ENCODE measurements at regions not wholly inside any gene's neighbourhood (a gene's known extent, or its start where the extent isn't known, plus 50 kb on each side); places are given as distances from the start of the nearest gene placed in this dataset.

DNA sequence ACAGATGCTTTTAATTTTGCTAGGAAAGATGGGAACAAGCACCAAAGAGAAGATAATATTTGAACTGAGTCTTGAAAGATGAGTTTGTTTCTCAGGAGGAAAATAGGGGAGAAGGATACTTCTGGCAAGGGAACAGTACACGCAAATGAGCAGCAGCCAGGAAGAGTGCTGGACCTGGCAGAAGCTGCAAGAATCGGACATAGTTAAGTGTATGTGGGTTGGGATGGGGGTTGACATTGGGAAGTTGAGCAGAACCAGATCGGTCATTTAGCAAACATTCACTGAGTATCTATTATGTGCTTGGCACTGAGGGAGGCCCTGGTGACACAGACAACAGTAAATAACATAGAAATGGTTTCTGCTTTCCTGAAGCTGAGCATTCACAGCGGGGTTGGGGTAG lies 198.8 kb downstream of the PLPP3 start:
- 93% methylated on average over 2 of the region's 4 CpGs for WGBS (ENCODE audit: insufficient coverage)
- no peak for DNase-seq
- H3K27ac ChIP-seq (ENCODE audit: low read depth in 1 of 2, low read length in 2 of 2) = no peak overlapping the region
- no peaks in the 10 kb centered on the region for H3K4me1 ChIP-seq (ENCODE audit: control insufficient read depth in 1 of 2, insufficient read depth in 2 of 2, low read length in 2 of 2)
- no peaks in the 10 kb centered on the region for H4K20me1 ChIP-seq (ENCODE audit: insufficient read depth, low read length)
- no peak overlapping the region for H2AFZ ChIP-seq (ENCODE audit: insufficient read depth, low read depth, low read length, poor library complexity, severe bottlenecking)
- H3K4me3 ChIP-seq (replicated peaks in 1 of 3; ENCODE audit: low read depth in 2 of 3, low read length in 3 of 3) = no peak overlapping the region
- no peaks in the 10 kb centered on the region for H3K9me3 ChIP-seq (replicated peaks in 1 of 2; ENCODE audit: control insufficient read depth in 1 of 2, insufficient read depth in 1 of 2, low read length in 2 of 2)
- Mint-ChIP-seq H3K9me3 (peaks cover 0 to 2% (median 0%) of the 10 kb centered on the region in 7 donors), H3K27ac (no peak overlapping the region), H3K4me1 (peaks cover 2% of the 10 kb centered on the region), H3K36me3 (no peaks in the 10 kb centered on the region), H3K4me3 (no peak overlapping the region), H3K27me3 (ENCODE audit: low read depth in 3 of 3) (peaks cover under 1 to 13% (median 11%) of the 10 kb centered on the region in 3 donors)
- TF ChIP-seq, protein P1, sequence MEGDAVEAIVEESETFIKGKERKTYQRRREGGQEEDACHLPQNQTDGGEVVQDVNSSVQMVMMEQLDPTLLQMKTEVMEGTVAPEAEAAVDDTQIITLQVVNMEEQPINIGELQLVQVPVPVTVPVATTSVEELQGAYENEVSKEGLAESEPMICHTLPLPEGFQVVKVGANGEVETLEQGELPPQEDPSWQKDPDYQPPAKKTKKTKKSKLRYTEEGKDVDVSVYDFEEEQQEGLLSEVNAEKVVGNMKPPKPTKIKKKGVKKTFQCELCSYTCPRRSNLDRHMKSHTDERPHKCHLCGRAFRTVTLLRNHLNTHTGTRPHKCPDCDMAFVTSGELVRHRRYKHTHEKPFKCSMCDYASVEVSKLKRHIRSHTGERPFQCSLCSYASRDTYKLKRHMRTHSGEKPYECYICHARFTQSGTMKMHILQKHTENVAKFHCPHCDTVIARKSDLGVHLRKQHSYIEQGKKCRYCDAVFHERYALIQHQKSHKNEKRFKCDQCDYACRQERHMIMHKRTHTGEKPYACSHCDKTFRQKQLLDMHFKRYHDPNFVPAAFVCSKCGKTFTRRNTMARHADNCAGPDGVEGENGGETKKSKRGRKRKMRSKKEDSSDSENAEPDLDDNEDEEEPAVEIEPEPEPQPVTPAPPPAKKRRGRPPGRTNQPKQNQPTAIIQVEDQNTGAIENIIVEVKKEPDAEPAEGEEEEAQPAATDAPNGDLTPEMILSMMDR (IDR thresholded peaks at IDR 0.05) = no peak
- no peak overlapping the region for H3K9ac ChIP-seq (ENCODE audit: insufficient read depth, low read length, poor library complexity, severe bottlenecking)
- H3K79me2 ChIP-seq (ENCODE audit: insufficient read depth, low read length) = no peaks in the 10 kb centered on the region
- intact Hi-C loops (cut with micrococcal nuclease) = no loop called here
- no peak overlapping the region for H3K4me2 ChIP-seq (replicated peaks; ENCODE audit: extremely low read depth, low read length, poor library complexity, severe bottlenecking)
- peaks cover 3 to 11% of the 10 kb centered on the region in 2 donors for H3K27me3 ChIP-seq (ENCODE audit: control insufficient read depth in 2 of 2, insufficient read depth in 2 of 2, low read length in 2 of 2)
- H3K36me3 ChIP-seq (replicated peaks in 1 of 2; ENCODE audit: control insufficient read depth in 1 of 2, insufficient read depth in 2 of 2, low read length in 2 of 2) = no peaks in the 10 kb centered on the region

DNA sequence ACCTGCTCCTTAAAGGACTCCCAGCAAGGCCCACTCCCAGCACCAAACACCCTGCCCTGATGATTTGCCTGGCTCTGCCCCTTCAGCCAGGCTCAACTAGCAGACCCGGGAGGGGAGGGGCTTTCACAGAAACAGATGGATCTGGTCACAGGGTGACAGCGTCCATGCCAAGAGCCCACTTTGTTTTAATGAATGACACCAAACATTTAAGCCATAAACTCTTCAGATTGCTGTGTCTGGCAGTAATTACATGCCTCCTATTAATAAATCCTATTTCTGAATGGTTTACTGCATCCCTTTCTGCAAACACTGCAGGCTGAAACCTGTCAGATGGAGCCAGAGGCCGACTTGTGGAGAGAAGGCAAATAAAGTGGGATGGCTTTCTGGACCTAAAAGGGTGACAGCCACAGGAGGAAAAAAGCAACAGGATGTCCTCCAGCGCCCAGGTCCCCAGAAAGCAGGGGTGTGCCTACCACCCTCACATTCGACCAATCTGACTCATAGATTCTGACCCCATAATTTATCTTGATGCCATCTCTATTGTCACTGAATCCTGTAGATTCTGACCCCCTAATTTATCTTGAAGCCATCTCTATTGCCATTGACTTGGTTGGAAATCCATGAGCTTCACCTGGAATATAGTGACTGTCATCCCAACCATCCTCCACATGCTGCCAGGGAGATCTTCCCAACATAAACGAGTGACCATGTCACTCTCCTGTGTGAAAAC lies 200.9 kb downstream of the PLPP3 start:
- Mint-ChIP-seq H3K27ac (no peak overlapping the region), H3K27me3 (ENCODE audit: low read depth in 3 of 3) (peaks cover 9 to 19% (median 16%) of the 10 kb centered on the region in 3 donors)
- 89% methylated on average over 4 of the region's 6 CpGs for WGBS (ENCODE audit: insufficient coverage)

More for the DNA sequence above, 200.9 kb downstream of the PLPP3 start:
- intact Hi-C loops (cut with micrococcal nuclease) = no loop called here
- no peaks in the 10 kb centered on the region for H3K36me3 ChIP-seq (replicated peaks in 1 of 2; ENCODE audit: control insufficient read depth in 1 of 2, insufficient read depth in 2 of 2, low read length in 2 of 2)
- TF ChIP-seq, protein P1 (IDR thresholded peaks at IDR 0.05) = no peak
- no peak overlapping the region for H3K4me2 ChIP-seq (replicated peaks; ENCODE audit: extremely low read depth, low read length, poor library complexity, severe bottlenecking)
- Mint-ChIP-seq H3K36me3 (no peaks in the 10 kb centered on the region), H3K4me1 (peaks cover 2% of the 10 kb centered on the region), H3K4me3 (no peak overlapping the region), H3K9me3 (peaks cover 0 to 2% (median 0%) of the 10 kb centered on the region in 7 donors)
- no peaks in the 10 kb centered on the region for H4K20me1 ChIP-seq (ENCODE audit: insufficient read depth, low read length)
- no peaks in the 10 kb centered on the region for H3K9me3 ChIP-seq (replicated peaks in 1 of 2; ENCODE audit: control insufficient read depth in 1 of 2, insufficient read depth in 1 of 2, low read length in 2 of 2)
- H3K4me3 ChIP-seq (replicated peaks in 1 of 3; ENCODE audit: low read depth in 2 of 3, low read length in 3 of 3) = no peak overlapping the region
- H2AFZ ChIP-seq (ENCODE audit: insufficient read depth, low read depth, low read length, poor library complexity, severe bottlenecking) = no peak overlapping the region
- no peak for DNase-seq
- H3K27me3 ChIP-seq (ENCODE audit: control insufficient read depth in 2 of 2, insufficient read depth in 2 of 2, low read length in 2 of 2) = peaks cover 10 to 11% of the 10 kb centered on the region in 2 donors
- H3K79me2 ChIP-seq (ENCODE audit: insufficient read depth, low read length) = no peaks in the 10 kb centered on the region
- no peak overlapping the region for H3K27ac ChIP-seq (ENCODE audit: low read depth in 1 of 2, low read length in 2 of 2)
- H3K9ac ChIP-seq (ENCODE audit: insufficient read depth, low read length, poor library complexity, severe bottlenecking) = no peak overlapping the region
- no peaks in the 10 kb centered on the region for H3K4me1 ChIP-seq (ENCODE audit: control insufficient read depth in 1 of 2, insufficient read depth in 2 of 2, low read length in 2 of 2)

All from CD14-positive monocyte (primary cell).